GM19397 (cell line): ENCODE measurements at regions not wholly inside any gene's neighbourhood (a gene's known extent, or its start where the extent isn't known, plus 50 kb on each side); places are given as distances from the start of the nearest gene placed in this dataset.

Experiments
- ATAC-seq: cut with Tn5 transposase; IDR thresholded peaks from one replicate; pipeline ENCODE4 v1.9.1; 2021; ENCODE audit warnings: mild to moderate bottlenecking, moderate library complexity; ENCODE audit not compliant: unreplicated experiment

DNA sequence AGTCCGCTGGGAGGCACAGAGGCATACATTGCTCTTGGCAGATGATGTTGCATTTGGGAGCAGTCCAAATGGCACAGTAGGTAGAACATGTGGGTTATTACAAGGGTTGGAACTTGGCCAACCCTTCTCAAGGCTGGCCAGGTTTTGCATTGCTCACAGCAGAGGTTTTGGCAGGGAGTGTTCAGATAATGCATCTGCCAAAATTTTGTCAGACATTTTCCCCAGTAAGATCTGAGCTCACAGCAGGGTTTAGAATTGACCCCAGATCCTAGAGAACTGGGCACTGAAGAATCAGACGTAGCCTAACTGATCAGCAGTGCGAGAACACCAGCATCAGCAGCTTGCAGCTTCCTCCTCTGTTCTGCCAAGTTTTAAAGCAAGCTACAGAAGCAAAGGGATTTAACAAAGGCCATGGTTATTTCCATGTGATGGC, 468.8 kb upstream of the KIF2B start:
- ATAC-seq = no peak

DNA sequence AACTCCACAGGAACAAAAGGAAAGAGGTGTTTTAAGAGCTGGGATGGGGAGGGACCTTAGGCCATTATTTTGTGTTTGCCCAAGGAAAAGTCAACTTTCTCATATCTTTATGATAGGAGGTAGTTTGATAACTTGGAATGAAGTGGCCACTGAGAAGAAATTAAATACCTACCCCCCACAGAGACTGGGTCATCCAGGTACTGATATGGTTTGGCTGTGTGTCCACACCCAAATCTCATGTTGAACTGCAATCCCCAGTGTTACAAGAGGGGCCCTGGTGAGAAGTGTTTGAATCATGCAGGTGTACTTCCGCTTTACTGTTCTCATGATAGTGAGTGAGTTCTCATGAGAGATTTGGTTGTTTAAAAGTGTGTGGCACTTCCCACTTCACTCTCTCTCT, 477.9 kb upstream of the KIF2B start:
- no peak for ATAC-seq

DNA sequence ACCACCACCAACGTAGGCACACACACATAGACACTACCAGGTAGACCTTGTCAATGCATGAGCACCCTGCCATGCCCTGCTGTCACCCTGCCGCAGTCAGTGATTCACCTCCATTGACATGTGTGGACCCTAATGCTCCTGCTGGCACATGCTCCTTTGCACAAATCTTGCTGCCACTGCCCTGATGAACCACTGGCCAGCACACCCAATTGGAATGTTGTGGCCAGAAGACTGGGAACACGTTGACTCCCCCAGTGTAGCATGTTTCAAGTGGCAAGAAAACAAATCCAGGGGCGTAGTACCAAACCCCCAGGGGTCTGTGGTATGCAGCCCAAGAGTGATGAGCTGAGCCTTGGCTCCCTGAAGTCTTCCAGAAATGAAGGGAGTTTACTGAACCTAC, 486.4 kb upstream of the KIF2B start:
- no peak for ATAC-seq

DNA sequence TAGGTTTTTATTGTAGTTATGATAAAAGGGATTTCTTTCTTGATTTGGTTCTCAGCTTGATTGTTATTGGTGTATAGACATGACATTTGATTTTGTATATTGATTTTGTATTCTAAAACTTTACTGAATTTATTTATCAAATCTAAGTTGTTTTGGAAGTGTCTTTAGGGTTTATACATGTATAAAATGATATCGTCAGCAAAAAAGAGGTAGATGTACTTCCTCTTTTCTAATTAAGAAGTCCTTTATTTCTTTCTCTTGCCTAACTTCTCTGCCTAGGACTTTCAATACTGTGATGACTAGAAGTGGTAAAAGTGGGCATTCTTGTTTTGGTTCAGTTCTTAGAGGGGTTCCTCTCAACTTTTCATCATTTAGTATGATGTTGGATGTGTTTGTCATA, 487.3 kb upstream of the KIF2B start:
- no peak for ATAC-seq

- no peak for ATAC-seq
Measured at GRCh38 chr17:53330756-53331155, 492.0 kb upstream of the KIF2B start.

GRCh38 chr17:53321651-53322050, 501.1 kb upstream of the KIF2B start:
- no peak for ATAC-seq

DNA sequence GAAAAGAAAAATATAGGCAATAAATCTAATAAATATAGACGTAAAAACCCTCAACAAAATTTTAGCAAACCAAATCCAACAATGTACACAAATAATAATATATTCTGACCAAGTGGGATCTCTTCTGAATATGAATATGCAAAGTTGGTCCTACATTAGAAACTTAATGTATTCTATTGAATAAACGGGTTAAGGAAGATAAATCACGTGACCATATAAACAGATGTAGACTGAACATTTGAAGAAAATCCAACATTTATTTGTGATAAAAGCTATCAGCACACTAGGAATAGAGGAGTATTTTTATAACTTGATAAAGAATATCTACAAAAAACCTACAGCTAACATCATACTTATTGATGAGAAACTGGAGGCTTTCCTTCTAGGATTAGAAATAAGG, 502.8 kb upstream of the KIF2B start:
- ATAC-seq = no peak

- ATAC-seq = no peak
Measured at GRCh38 chr17:53316988-53317387, 505.7 kb upstream of the KIF2B start.

DNA sequence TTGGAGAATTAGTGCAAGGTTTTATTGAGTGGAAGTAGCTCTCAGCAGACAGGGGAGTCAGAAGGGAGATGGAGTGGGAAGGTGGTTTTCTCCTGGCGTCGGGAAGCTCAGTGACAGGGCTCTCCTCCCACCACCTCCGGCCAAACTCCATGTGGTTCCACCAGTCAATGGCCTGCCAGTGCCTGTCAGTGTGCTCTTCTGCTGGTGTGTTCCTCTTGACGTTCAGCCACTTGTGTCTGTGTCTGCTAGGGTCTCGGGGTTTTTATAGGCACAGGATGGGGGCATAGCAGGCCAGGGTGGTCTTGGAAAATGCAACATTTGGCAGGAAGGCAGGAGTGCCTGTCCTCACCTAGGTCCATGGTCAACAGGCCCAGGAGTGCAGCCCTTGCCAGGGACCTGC, 506.7 kb upstream of the KIF2B start:
- no peak for ATAC-seq

- no peak for ATAC-seq
Measured at GRCh38 chr17:53314521-53314920, 508.2 kb upstream of the KIF2B start.

GRCh38 chr17:53313746-53314145, 509.0 kb upstream of the KIF2B start:
- ATAC-seq = no peak

DNA sequence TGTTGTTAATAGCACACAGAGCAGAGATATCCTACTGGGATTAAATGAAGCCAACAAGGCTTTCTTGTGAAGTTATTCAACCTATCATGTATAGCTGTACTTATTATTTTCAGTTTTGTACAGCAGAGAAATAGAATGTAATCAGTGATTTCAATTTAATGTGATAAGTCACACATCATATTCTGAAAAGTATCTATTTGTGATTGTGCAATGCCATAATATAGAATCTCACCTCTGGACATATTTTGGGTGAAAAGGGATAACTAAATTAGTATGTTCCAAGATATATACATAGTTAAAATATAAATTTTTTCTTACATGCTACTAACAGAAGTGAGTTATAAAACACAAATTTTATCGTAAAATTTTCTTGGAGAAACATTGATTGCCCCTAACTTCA, 544.3 kb upstream of the KIF2B start:
- no peak for ATAC-seq

DNA sequence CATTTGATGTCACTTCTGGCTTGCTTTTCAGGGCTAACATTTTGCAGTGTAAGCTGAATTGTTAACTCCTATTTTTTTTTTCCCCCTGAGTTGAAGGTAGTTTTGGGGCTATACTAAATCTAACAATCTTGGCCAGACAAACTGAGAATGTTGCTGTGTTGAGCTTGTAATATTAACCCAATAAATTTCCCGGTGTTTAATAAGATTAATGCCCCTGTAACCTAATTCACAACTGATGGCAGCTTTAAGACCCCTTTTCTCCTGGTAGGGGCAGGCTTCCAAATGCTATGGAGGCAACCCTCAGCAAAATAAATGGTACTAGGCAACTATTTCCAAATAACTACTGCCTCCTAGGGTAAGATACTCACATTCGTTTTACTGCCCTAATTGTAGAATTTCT, 549.6 kb upstream of the KIF2B start:
- no peak for ATAC-seq

GRCh38 chr17:53270936-53271335, 551.8 kb upstream of the KIF2B start:
- no peak for ATAC-seq

DNA sequence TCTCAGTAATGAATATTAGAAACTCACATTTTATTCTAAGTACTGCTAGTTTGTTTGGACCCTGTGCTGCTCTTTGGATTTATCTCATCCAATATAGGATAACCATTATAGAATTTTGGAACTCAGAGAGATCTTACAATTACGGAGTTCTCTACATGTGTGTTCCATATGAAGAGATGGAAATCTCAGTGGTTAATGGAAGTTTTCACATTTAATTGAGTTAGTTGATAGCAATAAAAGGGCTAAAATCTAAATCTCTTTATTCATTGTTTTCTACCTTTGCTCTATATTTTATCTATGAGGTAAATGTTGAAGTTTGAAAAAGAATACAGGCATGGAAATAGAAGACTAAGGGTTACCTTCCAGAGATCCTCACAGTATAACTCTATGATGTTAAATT, 558.0 kb upstream of the KIF2B start:
- ATAC-seq = no peak

DNA sequence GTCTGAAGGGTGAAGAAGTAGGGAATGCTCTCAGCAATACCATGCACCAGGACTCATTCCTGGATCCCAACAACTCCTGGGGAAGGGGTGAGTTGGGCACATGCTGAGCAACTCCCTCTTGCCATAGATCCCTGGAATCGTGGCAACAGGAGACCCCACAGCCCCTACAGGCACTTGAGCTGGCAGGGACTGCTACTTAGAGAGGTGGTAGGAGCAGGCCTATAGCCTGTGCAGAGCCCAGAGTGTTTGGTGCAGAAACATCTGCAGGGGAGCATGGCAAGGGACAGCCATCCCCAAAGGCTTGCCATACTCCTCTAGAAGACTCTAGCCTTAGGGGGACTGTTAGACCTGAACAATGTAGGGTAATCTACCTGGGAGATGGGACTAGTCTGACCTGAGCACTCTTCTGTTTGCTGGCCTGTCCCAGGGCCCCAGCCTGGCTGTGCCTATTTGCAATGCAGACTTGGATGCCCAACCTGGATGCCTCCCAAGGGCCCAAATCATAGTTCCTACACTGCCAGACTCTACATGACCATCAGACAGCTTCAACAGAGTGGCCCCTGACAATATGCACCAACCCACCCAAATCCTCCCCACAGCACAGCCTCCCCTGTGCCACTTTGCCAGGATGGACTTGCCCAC, 568.6 kb upstream of the KIF2B start:
- no peak for ATAC-seq

DNA sequence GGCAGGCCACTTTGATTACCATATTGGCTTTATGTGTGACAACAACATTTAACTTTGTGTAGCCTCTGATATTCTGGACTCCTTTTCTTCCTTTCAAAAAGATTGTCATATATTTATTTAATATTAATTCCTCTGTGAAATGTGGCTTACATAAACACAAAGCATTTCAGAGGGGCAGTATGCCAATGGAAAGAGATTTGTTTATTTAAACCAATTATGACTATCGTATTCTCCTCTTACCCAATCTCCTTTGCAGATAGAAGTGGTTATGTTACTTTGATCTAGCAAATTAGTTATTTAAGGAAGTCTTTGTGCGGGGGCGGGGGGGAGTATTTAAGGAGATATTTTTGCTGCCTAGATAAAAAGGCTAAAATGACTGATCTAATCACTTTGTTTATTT, 573.7 kb upstream of the KIF2B start:
- no peak for ATAC-seq

GRCh38 chr17:53234138-53234537, 588.6 kb upstream of the KIF2B start:
- ATAC-seq = no peak

- no peak for ATAC-seq
Measured at GRCh38 chr17:53227514-53227913, 595.2 kb upstream of the KIF2B start.

DNA sequence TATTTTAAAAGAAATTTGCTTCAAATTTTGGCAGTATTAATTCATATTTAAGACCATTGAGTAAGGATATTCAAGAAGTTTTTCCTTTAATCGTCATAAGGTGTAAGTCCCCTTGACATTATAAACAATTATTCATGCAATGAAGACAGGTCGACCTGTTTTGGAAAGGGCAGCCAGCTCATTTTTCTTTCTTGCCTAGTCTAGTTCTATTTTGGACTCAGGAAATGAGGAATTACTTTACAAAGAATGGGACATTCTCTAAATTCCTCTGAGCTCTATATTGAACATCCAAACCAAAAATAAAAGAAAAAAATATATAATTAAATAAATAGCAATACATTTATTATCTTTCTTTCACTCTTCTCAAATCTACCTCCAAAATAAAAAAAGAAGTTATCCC, 595.6 kb upstream of the KIF2B start:
- no peak for ATAC-seq

- no peak for ATAC-seq
Measured at GRCh38 chr17:53219821-53220220, 602.9 kb upstream of the KIF2B start.

GRCh38 chr17:53218723-53219122, 604.0 kb upstream of the KIF2B start:
- ATAC-seq = no peak

GRCh38 chr17:53217311-53217710, 605.4 kb upstream of the KIF2B start:
- no peak for ATAC-seq
